ENCODE measurements at regions not wholly inside any gene's neighbourhood (a gene's known extent, or its start where the extent isn't known, plus 50 kb on each side); places are given as distances from the start of the nearest gene placed in this dataset.
A peak's percentile ranks its signal among the peaks of the same experiment; 100 is the strongest.

GRCh38 chr20:56932575-56933330, 303.6 kb downstream of the TFAP2C start:
- no peak for FAIRE-seq

GRCh38 chr20:56933331-56933698, 304.2 kb downstream of the TFAP2C start:
- FAIRE-seq = no peak

GRCh38 chr20:56934888-56935287, 305.8 kb downstream of the TFAP2C start:
- FAIRE-seq = no peak

- FAIRE-seq = no peak
These were observed 311.4 kb downstream of the TFAP2C start for GRCh38 chr20:56940466-56940865.

- no peak for FAIRE-seq
These were observed 312.1 kb downstream of the TFAP2C start for GRCh38 chr20:56941101-56941686.

GRCh38 chr20:56943946-56944945, 315.1 kb downstream of the TFAP2C start:
- no peak for FAIRE-seq

- FAIRE-seq = no peak
These were observed 316.0 kb downstream of the TFAP2C start for GRCh38 chr20:56945057-56945456.

- no peak for FAIRE-seq
These were observed 316.8 kb downstream of the TFAP2C start for GRCh38 chr20:56945901-56946300.

- no peak for FAIRE-seq
These were observed 317.1 kb downstream of the BMP7 start for GRCh38 chr20:56949318-56949717.

- no peak for FAIRE-seq
These were observed 314.0 kb downstream of the BMP7 start for GRCh38 chr20:56952258-56953047.

- FAIRE-seq = no peak
These were observed 313.3 kb downstream of the BMP7 start for GRCh38 chr20:56953048-56953586.

GRCh38 chr20:56954797-56955196, 311.6 kb downstream of the BMP7 start:
- no peak for FAIRE-seq

- no peak for FAIRE-seq
These were observed 310.8 kb downstream of the BMP7 start for GRCh38 chr20:56955680-56956079.

GRCh38 chr20:56956534-56956933, 309.9 kb downstream of the BMP7 start:
- no peak for FAIRE-seq

- FAIRE-seq = no peak
These were observed 308.5 kb downstream of the BMP7 start for GRCh38 chr20:56957737-56958553.

GRCh38 chr20:56964901-56965300, 301.5 kb downstream of the BMP7 start:
- no peak for FAIRE-seq

- no peak for FAIRE-seq
These were observed 298.5 kb downstream of the BMP7 start for GRCh38 chr20:56967916-56968315.

- no peak for FAIRE-seq
These were observed 297.9 kb downstream of the BMP7 start for GRCh38 chr20:56968376-56969048.

GRCh38 chr20:56974499-56975250, 291.8 kb downstream of the BMP7 start:
- peak; percentile 23 for FAIRE-seq

- no peak for FAIRE-seq
These were observed 290.6 kb downstream of the BMP7 start for GRCh38 chr20:56975838-56976237.
